Skin epidermis (tissue), 12 donors: ENCODE measurements at regions not wholly inside any gene's neighbourhood (a gene's known extent, or its start where the extent isn't known, plus 50 kb on each side); places are given as distances from the start of the nearest gene placed in this dataset.

ENCODE experiments used
- H3K27ac ChIP-seq, 21 experiments: fragments of 200-600 bp; sonication (generic) in 11 of 21; one replicate each; pipeline ENCODE4 v1.5.0; 2020; ENCODE audit warnings: mild to moderate bottlenecking in 3 of 21, inconsistent platforms in 2 of 21, moderate library complexity in 2 of 21
- H3K4me3 ChIP-seq, 7 experiments: fragments of 200-600 bp; sonication (generic) in 2 of 7; one replicate each; pipeline ENCODE4 v1.5.0; 2020; ENCODE audit warnings: inconsistent platforms in 2 of 7, mild to moderate bottlenecking in 2 of 7, moderate library complexity in 1 of 7

DNA sequence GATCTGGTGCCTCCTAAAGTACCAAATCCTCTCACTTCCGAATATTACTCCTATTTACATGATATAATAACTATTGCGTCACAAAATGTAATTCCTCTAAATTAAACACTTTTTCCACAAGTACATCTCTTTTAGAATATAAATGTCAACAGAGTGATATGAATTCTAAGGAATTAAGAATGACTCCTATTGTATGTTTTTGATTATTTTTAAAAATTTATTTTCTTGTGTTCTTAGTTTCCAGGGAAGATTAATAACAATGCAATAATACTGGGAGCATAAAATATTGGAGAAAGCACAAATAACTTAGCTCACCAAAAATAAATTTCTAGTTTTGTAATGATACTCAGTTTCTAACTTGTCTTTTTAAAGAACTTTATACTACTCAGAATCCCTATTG is 184.9 kb downstream of the PCDH18 start:
- no peak overlapping the region for H3K27ac ChIP-seq
- H3K4me3 ChIP-seq = no peak overlapping the region

DNA sequence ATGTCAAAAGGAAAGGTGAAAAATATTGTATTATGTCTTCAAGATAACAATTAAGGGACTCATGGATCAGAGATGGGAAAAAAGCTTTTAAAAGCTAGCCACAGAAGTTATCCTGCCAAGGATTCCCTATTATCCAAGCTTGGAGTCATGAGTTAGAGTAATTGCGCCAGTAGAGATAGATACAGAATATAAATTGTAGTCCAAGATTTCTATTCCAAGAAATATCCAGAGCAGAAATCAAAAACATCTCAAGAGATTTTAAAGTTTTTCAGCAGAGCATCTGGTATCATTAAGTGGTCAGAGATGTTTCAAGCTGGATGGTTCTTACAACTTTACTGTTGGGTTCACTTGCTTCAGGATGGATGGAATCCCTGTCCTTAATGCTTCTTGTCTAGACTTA is 186.7 kb downstream of the PCDH18 start:
- Histone ChIP-seq H3K4me3 (no peak overlapping the region), H3K27ac (no peak overlapping the region)

DNA sequence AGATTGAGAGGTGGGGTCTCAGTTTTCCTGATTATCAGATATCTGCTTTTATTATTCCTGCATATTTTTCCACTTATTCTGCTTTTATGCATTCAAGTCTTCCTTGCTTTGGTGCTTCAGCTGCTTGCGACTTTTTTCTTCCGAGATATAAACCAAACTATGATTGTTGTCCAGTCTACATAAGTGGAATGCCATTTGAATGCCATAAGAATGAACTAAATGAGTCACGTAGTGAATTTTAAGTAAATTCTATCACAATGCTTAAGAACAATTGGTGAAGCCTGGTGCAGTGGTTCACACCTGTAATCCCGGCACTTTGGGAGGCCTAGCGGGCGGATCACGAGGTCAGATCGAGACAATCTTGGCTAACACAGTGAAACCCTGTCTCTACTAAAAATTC is 189.1 kb downstream of the PCDH18 start:
- no peak overlapping the region for H3K27ac ChIP-seq

DNA sequence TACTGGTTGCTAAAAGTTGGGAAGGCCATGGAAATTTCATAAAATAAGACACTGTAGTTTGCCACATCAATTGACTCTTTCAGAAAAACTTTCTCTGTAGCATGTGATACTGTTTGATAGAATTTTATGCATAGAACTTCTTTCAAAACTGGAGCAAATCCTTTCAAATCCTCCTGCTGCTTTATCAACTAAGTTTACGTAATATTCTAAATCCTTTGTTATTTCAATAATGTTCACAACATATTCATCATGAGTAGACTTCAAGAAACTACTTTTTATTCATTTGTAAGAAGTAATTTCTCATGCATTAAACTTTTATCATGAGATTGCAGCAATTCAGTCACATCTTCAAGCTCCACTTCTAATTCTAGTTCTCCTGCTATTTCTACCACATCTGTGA is 199.3 kb downstream of the PCDH18 start:
- no peak overlapping the region for H3K4me3 ChIP-seq
- H3K27ac ChIP-seq = no peak overlapping the region

More for the DNA sequence above, 189.1 kb downstream of the PCDH18 start:
- no peak overlapping the region for H3K4me3 ChIP-seq

DNA sequence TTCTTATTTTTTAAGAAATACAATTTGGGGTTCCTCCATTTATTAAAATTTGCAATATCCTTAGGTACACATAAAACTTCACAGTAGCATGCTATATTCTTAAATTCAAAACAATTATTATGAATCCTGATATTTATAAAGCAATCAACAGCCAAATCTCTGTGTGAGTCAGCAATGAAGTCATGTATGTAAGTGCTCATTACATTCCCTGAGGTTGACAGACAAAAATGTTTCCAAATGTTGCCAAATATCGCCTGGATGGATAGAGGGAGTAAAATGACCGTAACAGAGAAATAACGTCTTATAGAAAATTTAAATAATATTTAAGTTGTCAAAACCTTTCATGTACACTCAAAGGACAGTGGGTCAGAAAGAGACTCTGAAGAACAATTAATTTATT is 220.0 kb downstream of the PCDH18 start:
- no peak overlapping the region for H3K4me3 ChIP-seq
- H3K27ac ChIP-seq = no peak overlapping the region

DNA sequence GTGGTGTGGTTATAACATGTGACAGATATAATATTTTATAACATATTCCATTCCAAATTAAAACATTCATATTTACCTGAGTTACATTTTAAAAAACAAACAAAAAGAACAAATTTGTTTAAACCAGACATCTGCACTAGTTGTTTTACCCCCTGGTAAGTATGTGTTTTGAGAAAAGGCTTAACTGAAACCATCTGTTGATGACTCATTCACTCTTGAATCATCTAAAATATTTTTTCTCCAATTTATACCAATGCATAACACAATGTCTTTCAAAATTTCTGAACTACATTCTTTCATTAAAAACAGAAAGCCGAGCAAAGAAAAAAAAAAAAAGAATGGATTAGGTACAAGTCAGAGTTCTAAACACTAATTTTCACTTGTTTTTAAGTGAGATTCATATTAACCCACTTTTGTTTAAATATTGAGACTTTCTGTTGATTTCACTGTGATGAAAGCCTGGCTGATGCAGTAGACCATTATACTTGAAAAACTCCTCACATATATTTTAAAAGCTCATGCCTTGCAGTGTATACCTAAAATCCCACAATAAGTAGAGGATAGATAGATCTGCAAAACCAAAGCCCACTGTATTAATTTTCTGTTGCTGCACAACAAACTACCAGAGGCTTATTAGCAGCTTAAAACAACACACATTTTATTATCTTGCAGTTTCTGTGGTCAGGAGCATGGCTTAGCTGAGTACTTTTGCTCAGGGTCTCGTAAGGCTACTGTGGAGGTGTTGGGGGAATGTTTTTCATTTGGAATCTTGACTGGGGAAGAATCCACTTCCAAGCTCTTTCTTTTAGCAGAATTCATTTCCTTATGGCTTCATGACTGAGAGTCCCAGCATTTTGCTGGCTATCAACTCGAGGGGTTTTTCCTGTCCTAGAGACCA is 221.5 kb downstream of the PCDH18 start:
- Histone ChIP-seq H3K27ac (peak overlapping the region in 7 of 21 experiments; percentile 1 to 73 (median 41)), H3K4me3 (no peak overlapping the region)

DNA sequence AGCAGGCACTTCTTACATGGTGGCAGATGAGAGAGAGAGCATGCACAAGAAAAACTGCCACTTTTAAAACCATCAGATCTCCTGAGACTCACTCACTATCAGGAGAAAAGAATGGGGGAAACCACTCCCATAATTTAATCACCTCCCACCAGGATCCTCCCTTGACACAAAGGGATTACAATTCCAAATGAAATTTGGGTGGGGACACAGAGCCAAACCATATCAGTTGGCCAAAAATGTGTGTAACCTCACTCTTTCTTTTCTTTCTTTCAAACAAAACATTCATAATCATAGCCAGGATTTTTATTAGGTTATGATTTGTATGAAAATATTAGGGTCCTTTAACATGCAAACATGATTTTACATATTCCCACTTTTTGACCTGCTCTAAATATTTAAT is 222.1 kb downstream of the PCDH18 start:
- H3K27ac ChIP-seq = peak overlapping the region in 4 of 21 experiments; percentile 1 to 49 (median 14)
- H3K4me3 ChIP-seq = no peak overlapping the region

DNA sequence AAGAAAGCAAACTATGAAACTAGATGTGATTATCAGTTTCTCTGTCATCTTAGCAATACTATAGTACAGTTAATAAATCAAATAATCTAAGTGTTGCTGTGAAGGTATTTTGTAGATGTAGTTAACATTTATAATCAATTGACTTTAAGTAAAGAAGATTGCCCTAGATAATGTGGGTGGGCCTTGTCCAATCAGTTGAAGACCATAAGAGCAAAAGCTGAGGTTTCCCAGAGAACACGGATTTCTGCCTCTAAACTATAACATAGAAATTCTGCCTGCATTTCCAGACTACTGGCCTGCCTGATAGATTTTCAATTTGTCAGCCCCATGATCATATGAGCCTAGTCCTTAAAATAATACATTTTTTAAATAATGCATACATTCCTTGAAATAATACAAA is 222.9 kb downstream of the PCDH18 start:
- H3K27ac ChIP-seq = peak overlapping the region in 2 of 21 experiments; percentile 25 to 49
- H3K4me3 ChIP-seq = no peak overlapping the region

DNA sequence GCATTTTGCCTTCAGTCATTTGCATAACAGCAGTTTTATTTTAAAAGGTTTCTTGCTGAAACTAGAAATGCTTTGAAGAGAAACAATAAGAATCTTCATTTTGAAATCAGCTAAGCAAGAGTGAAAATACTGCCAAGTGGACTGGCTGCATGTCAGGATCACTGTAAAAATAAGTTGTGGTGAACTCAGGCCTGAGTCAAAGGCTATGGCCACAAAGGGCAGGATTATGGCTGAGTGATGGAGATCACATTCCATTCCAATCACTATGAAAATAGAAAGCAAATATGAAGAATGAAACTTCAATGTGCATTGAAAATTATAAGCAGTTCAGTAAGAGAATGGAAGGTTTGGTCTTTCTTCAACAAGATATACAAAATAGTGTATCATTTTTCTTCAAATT is 224.5 kb downstream of the PCDH18 start:
- Histone ChIP-seq H3K4me3 (no peak overlapping the region), H3K27ac (no peak overlapping the region)

DNA sequence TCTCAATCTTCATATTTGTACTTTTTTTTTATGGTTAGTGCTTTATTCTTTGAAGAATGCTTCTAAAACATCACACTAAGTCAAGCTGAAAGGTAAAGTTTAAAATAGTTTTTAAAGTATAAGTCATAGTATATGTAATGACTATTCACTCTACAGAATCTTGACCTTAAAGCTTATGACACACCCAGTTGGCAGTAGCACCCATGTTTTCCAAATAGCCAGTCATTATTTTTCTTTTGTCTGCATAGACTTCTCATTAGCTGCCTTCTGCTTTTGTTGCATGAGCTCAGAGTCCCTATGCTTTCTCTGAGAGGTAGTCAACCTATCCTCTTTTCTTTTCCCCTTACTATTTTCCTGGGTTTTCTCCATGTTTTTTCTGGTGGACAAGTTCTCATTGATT is 231.5 kb downstream of the PCDH18 start:
- Histone ChIP-seq H3K4me3 (no peak overlapping the region), H3K27ac (no peak overlapping the region)

DNA sequence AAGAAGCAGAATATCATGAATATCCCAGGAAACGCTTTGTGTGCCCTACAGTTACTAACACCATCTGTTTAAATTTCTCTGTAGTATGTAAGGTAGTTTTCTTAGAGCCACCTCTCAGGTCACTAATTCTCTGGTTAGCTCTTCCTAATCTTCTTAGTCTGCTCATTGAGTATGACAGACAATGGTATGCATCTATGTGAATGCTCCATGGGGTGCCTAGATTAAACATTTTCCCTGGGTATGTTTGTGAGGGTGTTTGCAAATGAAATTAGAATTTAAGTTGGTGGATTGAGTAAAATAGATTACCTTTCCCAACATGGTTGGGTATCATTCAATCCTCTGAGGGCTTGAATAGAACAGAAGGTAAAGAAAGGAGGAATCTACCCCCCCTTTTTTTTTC is 233.0 kb downstream of the PCDH18 start:
- Histone ChIP-seq H3K4me3 (no peak overlapping the region), H3K27ac (no peak overlapping the region)

DNA sequence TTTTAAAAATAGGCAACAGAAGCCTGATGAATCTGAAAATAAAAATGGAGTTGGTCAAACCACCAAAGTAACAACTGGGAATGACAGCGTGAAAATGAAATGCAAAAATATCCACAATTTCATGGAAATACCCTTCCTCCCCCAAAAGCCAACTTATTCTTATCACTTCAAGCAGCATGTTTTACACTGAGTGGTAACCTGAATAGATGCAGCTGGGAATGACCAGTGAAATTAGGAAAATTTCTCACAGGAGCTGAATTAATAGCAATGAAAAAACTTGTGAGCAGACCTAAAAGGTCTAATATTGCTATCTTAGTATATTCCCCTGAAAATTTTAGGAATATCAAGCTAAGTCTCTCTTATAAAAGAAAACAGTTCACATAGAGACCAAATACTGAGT is 239.0 kb downstream of the PCDH18 start:
- H3K27ac ChIP-seq = no peak overlapping the region
- no peak overlapping the region for H3K4me3 ChIP-seq

DNA sequence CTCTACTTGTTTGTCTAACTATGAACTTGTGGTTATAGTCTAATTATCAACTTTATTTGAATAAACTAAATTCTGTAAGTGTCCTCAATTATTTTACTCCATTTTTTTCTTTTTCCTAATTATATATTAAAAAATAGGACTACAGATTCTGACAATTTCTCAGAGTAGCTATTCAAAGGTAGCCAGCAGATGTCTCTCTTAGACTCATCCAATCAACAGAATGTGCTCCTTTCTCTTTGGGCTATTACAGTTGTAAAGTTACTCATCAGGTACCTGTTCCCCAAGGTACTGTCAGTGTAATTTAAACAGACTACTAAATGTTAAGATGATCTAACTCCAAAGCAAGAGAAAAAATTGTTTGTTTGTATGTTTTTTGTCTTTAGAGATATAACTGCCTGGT is 248.6 kb downstream of the PCDH18 start:
- Histone ChIP-seq H3K27ac (no peak overlapping the region), H3K4me3 (no peak overlapping the region)

DNA sequence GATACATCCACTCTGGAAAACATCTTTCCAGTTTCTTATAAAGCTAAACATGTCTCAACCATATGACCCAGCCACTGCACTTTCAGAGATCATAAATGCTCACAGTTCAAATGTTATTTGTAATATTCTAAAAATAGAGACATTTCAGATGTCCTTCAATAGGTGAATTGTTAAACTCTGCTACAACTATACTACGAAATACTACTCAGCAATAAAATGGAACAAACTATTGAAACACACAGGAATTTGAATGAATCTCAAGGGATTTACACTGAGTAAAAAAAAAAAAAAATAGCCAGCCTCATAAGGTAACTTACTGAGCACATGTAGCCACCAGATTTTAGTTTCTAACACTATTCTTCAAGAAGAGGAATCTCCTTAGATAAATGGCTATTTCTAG is 253.9 kb downstream of the PCDH18 start:
- no peak overlapping the region for H3K27ac ChIP-seq
- no peak overlapping the region for H3K4me3 ChIP-seq

DNA sequence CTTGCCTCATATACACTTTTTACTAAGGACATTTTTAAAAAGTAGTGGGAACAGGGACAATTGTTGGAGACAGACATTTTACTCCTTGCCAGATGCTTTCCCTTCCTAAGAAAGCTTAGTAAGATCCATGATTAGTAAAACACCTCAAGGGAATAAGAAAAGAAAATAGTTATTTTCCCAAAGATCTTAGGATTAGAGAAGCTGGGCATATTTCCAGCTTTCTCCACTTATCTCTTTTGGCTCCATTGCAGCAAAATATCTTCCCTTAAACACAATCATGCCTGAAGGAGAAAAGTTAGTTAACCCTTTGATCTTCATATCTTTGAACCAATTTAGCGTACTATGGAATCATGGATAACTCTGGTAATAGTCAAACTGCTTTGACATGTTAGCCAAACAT is 257.9 kb downstream of the PCDH18 start:
- no peak overlapping the region for H3K27ac ChIP-seq
- no peak overlapping the region for H3K4me3 ChIP-seq

DNA sequence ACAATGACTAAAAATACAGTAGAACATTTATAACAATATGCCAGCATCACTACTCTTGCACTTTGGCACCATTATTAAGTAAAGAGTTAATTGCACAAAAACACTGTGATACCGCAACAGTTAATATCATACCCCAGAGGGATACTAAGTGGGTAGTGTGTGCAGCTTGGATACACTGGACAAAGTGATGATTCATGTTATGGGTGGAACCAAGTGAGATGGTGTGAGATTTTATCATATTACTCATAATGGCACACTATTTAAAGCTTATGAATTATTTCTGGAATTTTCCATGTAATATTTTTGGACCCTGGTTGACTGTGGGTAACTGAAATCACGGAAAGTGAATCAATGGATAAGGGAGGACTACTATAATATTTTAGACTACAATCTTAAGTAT is 265.3 kb downstream of the PCDH18 start:
- H3K4me3 ChIP-seq = no peak overlapping the region
- no peak overlapping the region for H3K27ac ChIP-seq

DNA sequence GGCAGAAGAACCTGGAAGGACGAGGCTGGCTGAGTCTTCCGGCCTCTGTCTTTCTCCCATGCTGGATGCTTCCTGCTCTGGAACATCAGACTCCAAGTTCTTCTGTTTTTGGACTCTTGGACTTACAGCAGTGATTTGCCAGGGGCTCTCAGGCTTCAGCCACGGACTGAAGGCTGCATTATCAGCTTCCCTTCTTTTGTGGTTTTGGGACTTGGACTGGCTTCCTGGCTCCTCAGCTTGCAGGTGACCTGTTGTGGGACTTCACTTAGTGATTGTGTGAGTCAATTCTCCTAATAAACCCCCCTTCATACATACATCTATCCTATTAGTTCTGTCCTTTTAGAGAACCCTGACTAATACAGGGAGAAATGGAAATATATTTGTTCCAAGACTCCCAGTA is 265.8 kb downstream of the PCDH18 start:
- Histone ChIP-seq H3K4me3 (no peak overlapping the region), H3K27ac (no peak overlapping the region)

DNA sequence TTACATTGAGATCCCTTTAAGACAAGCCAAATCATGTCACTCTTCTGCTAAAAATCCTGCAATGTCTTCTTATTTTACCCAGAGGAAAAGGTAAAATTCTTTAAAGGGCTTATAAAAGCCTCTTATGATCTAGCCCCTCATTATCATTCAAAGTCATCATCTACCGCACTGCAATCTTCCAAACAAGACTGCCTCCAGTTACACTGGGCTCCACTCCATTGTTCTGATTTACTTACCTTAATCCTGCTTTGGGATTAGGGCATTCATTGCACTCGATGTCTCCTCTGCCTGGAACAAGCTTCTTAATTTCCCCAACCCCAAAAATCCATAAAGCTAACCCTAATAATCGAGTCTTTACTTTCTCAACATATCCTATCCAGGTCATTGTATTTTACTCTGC is 269.1 kb downstream of the PCDH18 start:
- Histone ChIP-seq H3K27ac (no peak overlapping the region), H3K4me3 (no peak overlapping the region)

DNA sequence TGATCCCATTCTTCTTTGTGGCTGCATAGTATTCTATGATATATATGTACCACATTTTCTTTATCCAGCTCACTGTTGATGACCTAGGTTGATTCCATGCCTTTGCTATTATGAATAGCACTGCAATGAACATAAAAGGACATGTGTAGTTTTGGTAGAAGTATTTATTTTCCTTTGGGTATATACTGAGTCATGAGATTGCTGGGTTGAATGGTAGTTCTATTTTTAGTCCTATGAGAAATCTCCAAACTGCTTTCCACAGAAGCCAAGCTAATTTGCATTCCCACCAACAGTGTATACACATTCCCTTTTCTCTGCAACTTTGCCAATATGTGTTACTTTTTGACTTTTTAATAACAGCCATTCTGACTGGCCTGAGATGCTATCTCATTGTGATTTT is 278.3 kb downstream of the PCDH18 start:
- Histone ChIP-seq H3K27ac (no peak overlapping the region), H3K4me3 (no peak overlapping the region)

DNA sequence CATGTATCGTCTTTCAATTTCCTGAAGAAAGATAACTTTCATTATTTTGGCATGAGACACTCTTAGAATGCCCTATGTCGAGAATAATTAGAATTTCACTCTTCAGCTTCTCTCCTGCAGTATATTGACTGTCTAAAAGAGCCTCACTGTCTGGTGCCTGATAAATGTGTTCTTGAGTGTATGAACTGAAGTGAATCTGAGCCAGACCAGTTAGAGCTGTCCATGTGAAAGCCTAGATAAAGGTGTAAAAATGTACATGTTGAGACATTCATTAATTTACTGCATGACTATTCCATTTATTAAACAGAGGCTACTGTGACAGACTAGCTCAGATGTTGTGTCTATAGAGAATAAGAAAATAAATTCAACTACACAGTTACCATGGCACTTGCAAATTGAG is 283.2 kb downstream of the PCDH18 start:
- no peak overlapping the region for H3K4me3 ChIP-seq
- no peak overlapping the region for H3K27ac ChIP-seq

DNA sequence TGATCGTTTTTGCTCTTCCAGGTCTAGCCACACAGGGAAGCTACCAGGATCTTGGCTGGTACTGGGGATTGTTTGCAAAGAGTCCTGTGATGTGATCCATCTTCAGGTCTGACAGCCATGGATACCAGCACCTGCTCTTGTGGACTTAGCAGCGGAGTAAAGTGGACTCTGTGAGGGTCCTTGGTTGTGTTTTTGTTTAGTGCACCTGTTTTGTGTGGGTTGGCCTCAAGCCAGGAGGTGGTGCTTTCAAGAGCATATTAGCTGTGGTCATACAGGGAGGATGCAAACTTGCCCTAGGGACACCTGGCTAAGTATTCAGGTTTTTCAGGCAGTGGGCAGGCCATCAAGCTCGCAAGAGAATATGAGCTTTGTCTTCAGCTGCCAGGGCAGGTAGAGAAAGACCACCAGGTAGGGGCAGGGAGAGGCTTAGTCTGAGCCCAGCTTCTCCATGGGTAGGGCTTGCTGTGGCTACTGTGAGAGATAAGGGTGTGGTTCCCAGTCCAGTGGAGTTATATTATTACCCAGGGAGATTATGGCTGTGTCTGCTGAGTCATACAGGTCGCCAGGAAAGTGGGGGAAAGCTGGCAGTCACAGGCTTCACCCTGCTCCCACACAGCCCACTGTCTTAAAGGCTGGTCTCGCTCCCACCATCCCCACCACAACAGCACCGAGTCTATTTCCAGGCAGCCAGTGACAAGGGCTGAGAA is 293.7 kb downstream of the PCDH18 start:
- Histone ChIP-seq H3K4me3 (no peak overlapping the region), H3K27ac (no peak overlapping the region)
